HG03045 (cell line): ENCODE measurements at regions not wholly inside any gene's neighbourhood (a gene's known extent, or its start where the extent isn't known, plus 50 kb on each side); places are given as distances from the start of the nearest gene placed in this dataset.
"Not testable (repeated sequence)": the region's sequence is repeated elsewhere in the genome, so short reads cannot be mapped to it uniquely, and the experiment has no call there.

Experiments
- ATAC-seq: cut with Tn5 transposase; IDR thresholded peaks from one replicate; pipeline ENCODE4 v1.9.1; 2021; ENCODE audit warnings: mild to moderate bottlenecking, moderate library complexity; ENCODE audit not compliant: unreplicated experiment

GRCh38 chr9:587527-587926, 254.0 kb upstream of the DMRT1 start:
- no peak for ATAC-seq

GRCh38 chr9:588981-589380, 252.5 kb upstream of the DMRT1 start:
- ATAC-seq, result no peak

GRCh38 chr9:589723-590122, 251.8 kb upstream of the DMRT1 start:
- ATAC-seq, result no peak

- no peak for ATAC-seq
These were observed 250.2 kb upstream of the DMRT1 start for GRCh38 chr9:591292-591691.

- no peak for ATAC-seq
These were observed 249.3 kb upstream of the DMRT1 start for GRCh38 chr9:592225-592624.

GRCh38 chr9:592733-593132, 248.8 kb upstream of the DMRT1 start:
- ATAC-seq, result no peak

GRCh38 chr9:593809-594208, 247.7 kb upstream of the DMRT1 start:
- ATAC-seq, result no peak

GRCh38 chr9:596703-597102, 244.8 kb upstream of the DMRT1 start:
- no peak for ATAC-seq

GRCh38 chr9:600006-600405, 241.5 kb upstream of the DMRT1 start:
- no peak for ATAC-seq

GRCh38 chr9:602716-603115, 238.8 kb upstream of the DMRT1 start:
- no peak for ATAC-seq

- no peak for ATAC-seq
These were observed 238.4 kb upstream of the DMRT1 start for GRCh38 chr9:603126-603525.

- ATAC-seq, result no peak
These were observed 234.1 kb upstream of the DMRT1 start for GRCh38 chr9:607417-607816.

GRCh38 chr9:613771-614347, 227.6 kb upstream of the DMRT1 start:
- ATAC-seq, result peak; percentile 64

GRCh38 chr9:614431-614830, 227.1 kb upstream of the DMRT1 start:
- no peak for ATAC-seq

- no peak for ATAC-seq
These were observed 225.7 kb upstream of the DMRT1 start for GRCh38 chr9:615756-616155.

GRCh38 chr9:616694-617093, 224.8 kb upstream of the DMRT1 start:
- ATAC-seq, result no peak

GRCh38 chr9:617445-618085, 223.9 kb upstream of the DMRT1 start:
- ATAC-seq, result no peak

GRCh38 chr9:618478-618877, 223.0 kb upstream of the DMRT1 start:
- no peak for ATAC-seq

- ATAC-seq, result no peak
These were observed 220.2 kb upstream of the DMRT1 start for GRCh38 chr9:621201-621855.

GRCh38 chr9:624935-625500, 216.5 kb upstream of the DMRT1 start:
- ATAC-seq, result no peak

GRCh38 chr9:625613-626012, 215.9 kb upstream of the DMRT1 start:
- ATAC-seq, result no peak

GRCh38 chr9:626114-626513, 215.4 kb upstream of the DMRT1 start:
- not testable (repeated sequence) for ATAC-seq
